ENCODE measurements at regions not wholly inside any gene's neighbourhood (a gene's known extent, or its start where the extent isn't known, plus 50 kb on each side); places are given as distances from the start of the nearest gene placed in this dataset.

GRCh38 chr18:9003406-9004100 lies 98.9 kb upstream of the NDUFV2 start:
- CTCF ChIA-PET (ENCODE audit: partially characterized antibody), result no interaction called here
- POLR2A ChIA-PET (ENCODE audit: partially characterized antibody), result no interaction called here
- no peak for TF ChIP-seq ZNF274 (IDR thresholded peaks at IDR 0.05; ENCODE audit: borderline replicate concordance, extremely low read depth, low read length)
- TF ChIP-seq CTBP2 (IDR thresholded peaks at IDR 0.05; ENCODE audit: borderline replicate concordance, insufficient read depth, insufficient read length, low read length), result no peak

More at GRCh38 chr18:9003406-9004100, 98.9 kb upstream of the NDUFV2 start:
- no peak overlapping the region for H2BK20ac ChIP-seq (ENCODE audit: low read length)
- H3K9ac ChIP-seq (replicated peaks in 1 of 4; ENCODE audit: extremely low read depth in 1 of 4, low read depth in 3 of 4, low read length in 3 of 4), result no peak overlapping the region
- no peak overlapping the region for H2BK12ac ChIP-seq (ENCODE audit: low read depth, low read length)
- no peak overlapping the region for H3K14ac ChIP-seq (ENCODE audit: insufficient read length)
- no peak overlapping the region for H2BK15ac ChIP-seq (ENCODE audit: low read length)
- DNase-seq (ENCODE audit: low read depth in 1 of 2, low spot score in 2 of 2), result no peak
- H3K79me2 ChIP-seq (ENCODE audit: control insufficient read depth in 1 of 2, insufficient read depth in 2 of 2, low read length in 2 of 2), result no peaks in the 10 kb centered on the region
- H3K56ac ChIP-seq (replicated peaks; ENCODE audit: insufficient read length, low read depth, low read length), result no peak overlapping the region
- H3K4ac ChIP-seq (replicated peaks; ENCODE audit: insufficient read length, low read depth, low read length), result no peak overlapping the region
- H2AFZ ChIP-seq (ENCODE audit: low read length), result no peak overlapping the region
- H3K36me3 ChIP-seq (ENCODE audit: control insufficient read depth in 2 of 4, insufficient read depth in 4 of 4, low read length in 3 of 4), result no peaks in the 10 kb centered on the region
- no peak overlapping the region for H2BK120ac ChIP-seq (replicated peaks; ENCODE audit: low read depth, low read length)
- FAIRE-seq, result no peak
- no peak overlapping the region for H2BK5ac ChIP-seq (ENCODE audit: low read depth, low read length)
- H4K8ac ChIP-seq (ENCODE audit: extremely low read depth, insufficient read depth, low read length), result no peak overlapping the region
- no peaks in the 10 kb centered on the region for H3K23me2 ChIP-seq (ENCODE audit: low read depth, low read length)
- H3K4me1 ChIP-seq (replicated peaks in 1 of 4; ENCODE audit: control insufficient read depth in 3 of 4, insufficient read depth in 4 of 4, low read length in 3 of 4), result peaks cover 0 to 3% (median 0%) of the 10 kb centered on the region in 4 experiments; a peak in 3 of 7 replicates
- no peak overlapping the region for H3K27ac ChIP-seq (ENCODE audit: low read depth, low read length)
- WGBS, 2 experiments (ENCODE audit: extremely low coverage in 1 of 2, insufficient coverage in 1 of 2, insufficient read length in 1 of 2, insufficient replicate concordance in 2 of 2, low coverage in 1 of 2, low lambda C conversion rate in 2 of 2, missing lambda C conversion rate in 1 of 2), result 90% methylated on average over 5 of the region's 5 CpGs; no CpG with 5 or more reads in 1 of the 2 experiments
- H3K4me3 ChIP-seq (ENCODE audit: extremely low read depth in 1 of 4, insufficient read depth in 2 of 4, low read depth in 3 of 4, low read length in 4 of 4), result no peak overlapping the region
- no peak overlapping the region for H3K18ac ChIP-seq (ENCODE audit: extremely low read depth, low read length)
- no peak overlapping the region for H3K23ac ChIP-seq (ENCODE audit: insufficient read length)
- no peak overlapping the region for H4K5ac ChIP-seq (ENCODE audit: insufficient read length, low read depth, low read length)
- no peaks in the 10 kb centered on the region for H3K9me3 ChIP-seq (ENCODE audit: insufficient read depth in 2 of 2, low read depth in 1 of 2, low read length in 1 of 2)
- no peaks in the 10 kb centered on the region for H3K79me1 ChIP-seq (ENCODE audit: low read depth, low read length)
- H3K4me2 ChIP-seq (ENCODE audit: insufficient read depth in 1 of 2, low read depth in 2 of 2, low read length in 2 of 2), result no peak overlapping the region
- no peak overlapping the region for H4K91ac ChIP-seq (replicated peaks; ENCODE audit: insufficient read length, low read length)
- H2AK5ac ChIP-seq (ENCODE audit: low read depth, low read length), result no peak overlapping the region
- no peaks in the 10 kb centered on the region for H4K20me1 ChIP-seq (replicated peaks in 1 of 2; ENCODE audit: control insufficient read depth in 1 of 2, insufficient read depth in 2 of 2, low read length in 2 of 2)
- no peaks in the 10 kb centered on the region; a peak in 1 of 7 replicates for H3K27me3 ChIP-seq (replicated peaks in 1 of 4; ENCODE audit: control insufficient read depth in 3 of 4, extremely low read depth in 1 of 4, insufficient read depth in 3 of 4, low read length in 3 of 4)

All from H1 (cell line).